MCF 10A (cell line): ENCODE measurements at regions not wholly inside any gene's neighbourhood (a gene's known extent, or its start where the extent isn't known, plus 50 kb on each side); places are given as distances from the start of the nearest gene placed in this dataset.

Source experiments
- BruUV-seq: library from RNA; stranded (reverse); fragments of 400-500 nt; replicated peaks from 2 replicates; lab custom pipeline; 2021; lab: Mats Ljungman, UMichigan
- CTCF ChIA-PET: fragments of 300-600 bp; sonication (Branson Sonifier 250); formaldehyde crosslinking; extraction: SDS; loops from one replicate; lab custom pipeline; 2021; ENCODE audit warnings: antibody characterized with exemption, inconsistent platforms; lab: Yijun Ruan, JAX
- POLR2A ChIA-PET: fragments of 300-600, 350-650 bp; sonication (Branson Sonifier 250); formaldehyde crosslinking; extraction: SDS; loops from one replicate; lab custom pipeline; 2020; ENCODE audit warnings: antibody characterized with exemption, inconsistent platforms; lab: Yijun Ruan, JAX
- DNase-seq: peaks from one replicate; pipeline ENCODE4 v3.0.0-alpha.2; 2018; ENCODE audit not compliant: unreplicated experiment
- H3K27ac Mint-ChIP-seq: one replicate; pipeline ENCODE4 v1.8.0; 2022; ENCODE audit warnings: mild to moderate bottlenecking, low read depth, mixed read lengths; ENCODE audit not compliant: unreplicated experiment
- H3K27me3 Mint-ChIP-seq: one replicate; pipeline ENCODE4 v1.8.0; 2022; ENCODE audit warnings: mixed read lengths; ENCODE audit not compliant: insufficient read depth, unreplicated experiment
- H3K36me3 Mint-ChIP-seq: one replicate; pipeline ENCODE4 v1.8.0; 2022; ENCODE audit warnings: mild to moderate bottlenecking, moderate library complexity, mixed read lengths; ENCODE audit not compliant: insufficient read depth, unreplicated experiment
- H3K4me1 Mint-ChIP-seq: one replicate; pipeline ENCODE4 v1.8.0; 2022; ENCODE audit warnings: mixed read lengths; ENCODE audit not compliant: insufficient read depth, unreplicated experiment
- H3K4me3 Mint-ChIP-seq: one replicate; pipeline ENCODE4 v1.8.0; 2022; ENCODE audit warnings: mild to moderate bottlenecking, moderate library complexity, mixed read lengths; ENCODE audit not compliant: unreplicated experiment
- H3K9me3 Mint-ChIP-seq: one replicate; pipeline ENCODE4 v1.8.0; 2022; ENCODE audit warnings: mixed read lengths; ENCODE audit not compliant: unreplicated experiment
- CTCF ChIP-seq: fragments of 200-600 bp; IDR thresholded peaks from one replicate; pipeline ENCODE4 v1.8.0; 2022; ENCODE audit warnings: antibody characterized with exemption, mild to moderate bottlenecking; ENCODE audit not compliant: unreplicated experiment
- intact Hi-C: fragments of 100-400 bp; cut with micrococcal nuclease; formaldehyde crosslinking; loops from 2 replicates; pipeline ENCODE4 v1.14.1; 2022

- ChIA-PET CTCF (no interaction called here), POLR2A (interaction anchor here (0.6 kb wide), 1 partner anchor 26 kb away, joined by 3 read pairs; no protein-coding TSS in a partner anchor)
- Mint-ChIP-seq H3K9me3 (no peaks in the 10 kb centered on the region), H3K4me1 (no peaks in the 10 kb centered on the region), H3K27ac (no peak overlapping the region), H3K27me3 (no peaks in the 10 kb centered on the region), H3K4me3 (no peak overlapping the region), H3K36me3 (peaks cover 5% of the 10 kb centered on the region)
- TF ChIP-seq CTCF = no peak
- intact Hi-C loops = no loop called here
- DNase-seq = no peak
- no TSS peak for BruUV-seq
These were observed 795.3 kb upstream of the PCDH20 start for GRCh38 chr13:62210951-62211350.

- Mint-ChIP-seq H3K4me1 (no peaks in the 10 kb centered on the region), H3K9me3 (peaks cover 7% of the 10 kb centered on the region), H3K27ac (no peak overlapping the region), H3K4me3 (peak overlapping the region; percentile 50), H3K36me3 (peaks cover 5% of the 10 kb centered on the region), H3K27me3 (no peaks in the 10 kb centered on the region)
- no peak for DNase-seq
- intact Hi-C loops = no loop called here
- TF ChIP-seq CTCF = no peak
- ChIA-PET CTCF (no interaction called here), POLR2A (no interaction called here)
- no TSS peak for BruUV-seq
These were observed 793.9 kb upstream of the PCDH20 start for GRCh38 chr13:62209529-62209928.

- CTCF ChIA-PET = no interaction called here
- Mint-ChIP-seq H3K36me3 (no peaks in the 10 kb centered on the region), H3K27ac (no peak overlapping the region), H3K4me1 (no peaks in the 10 kb centered on the region), H3K27me3 (no peaks in the 10 kb centered on the region), H3K4me3 (no peak overlapping the region), H3K9me3 (peaks cover 7% of the 10 kb centered on the region)
- POLR2A ChIA-PET = no interaction called here
- TF ChIP-seq CTCF = no peak
- BruUV-seq = no TSS peak
- intact Hi-C loops = no loop called here
- DNase-seq = no peak
These were observed 791.7 kb upstream of the PCDH20 start for GRCh38 chr13:62207388-62207787.

- POLR2A ChIA-PET = no interaction called here
- Mint-ChIP-seq H3K4me3 (no peak overlapping the region), H3K4me1 (no peaks in the 10 kb centered on the region), H3K27me3 (no peaks in the 10 kb centered on the region), H3K36me3 (no peaks in the 10 kb centered on the region), H3K9me3 (peaks cover 7% of the 10 kb centered on the region), H3K27ac (no peak overlapping the region)
- no TSS peak for BruUV-seq
- CTCF ChIA-PET = no interaction called here
- no peak for DNase-seq
- TF ChIP-seq CTCF = no peak
- intact Hi-C loops = no loop called here
These were observed 790.5 kb upstream of the PCDH20 start for GRCh38 chr13:62206165-62206564.
